ENCODE measurements at regions not wholly inside any gene's neighbourhood (a gene's known extent, or its start where the extent isn't known, plus 50 kb on each side); places are given as distances from the start of the nearest gene placed in this dataset.

DNA sequence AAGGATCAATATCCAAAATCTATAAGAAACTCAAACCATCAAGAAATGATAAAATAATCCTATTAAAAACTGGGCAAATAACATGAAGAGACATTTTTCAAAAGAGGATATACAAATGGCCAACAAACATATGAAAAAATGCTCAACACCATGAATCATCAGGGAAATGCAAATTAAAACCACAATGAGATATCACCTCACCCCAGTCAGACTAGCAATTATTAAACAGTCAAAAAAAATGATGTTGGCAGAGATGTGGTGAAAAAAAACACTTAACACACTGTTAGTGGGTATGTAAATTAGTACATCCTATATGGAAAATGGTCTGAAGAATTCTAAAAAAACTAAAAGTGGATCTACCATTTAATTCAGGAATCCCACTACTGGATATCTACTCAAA is 379.0 kb upstream of the SOX9 start:
- TF ChIP-seq CTCF (conservative IDR thresholded peaks at IDR 0.05; ENCODE audit: low read length) (no peak), EZH2phosphoT487 (IDR thresholded peaks at IDR 0.05; ENCODE audit: borderline replicate concordance) (no peak)

Data from Loucy (cell line).